ENCODE measurements at regions not wholly inside any gene's neighbourhood (a gene's known extent, or its start where the extent isn't known, plus 50 kb on each side); places are given as distances from the start of the nearest gene placed in this dataset.

DNA sequence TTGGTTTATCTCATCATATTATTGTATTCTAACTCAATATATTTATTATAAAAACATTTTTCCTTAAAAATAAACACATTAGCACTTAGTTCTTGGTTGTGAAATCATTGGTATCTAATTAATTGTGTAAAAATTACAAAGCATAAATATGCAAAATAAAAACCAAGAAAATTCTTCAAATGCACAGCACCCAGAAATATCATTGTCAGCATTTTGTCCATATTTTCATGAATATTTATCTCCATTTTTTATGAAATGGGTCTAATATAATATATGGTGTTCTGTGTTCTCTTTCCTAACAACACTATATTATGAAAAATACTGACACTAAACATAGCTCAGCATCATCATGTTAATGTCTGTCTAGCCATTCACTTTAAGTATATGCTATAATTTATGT is 877.8 kb upstream of the MAP3K7 start:
- Histone ChIP-seq H3K27me3 (ENCODE audit: control insufficient read depth, insufficient read depth, low read length) (no peaks in the 10 kb centered on the region), H3K36me3 (replicated peaks; ENCODE audit: control insufficient read depth, insufficient read depth, low read length) (no peaks in the 10 kb centered on the region), H3K4me3 (ENCODE audit: insufficient read depth, low read depth, low read length) (no peak overlapping the region)
- DNase-seq: no peak

DNA sequence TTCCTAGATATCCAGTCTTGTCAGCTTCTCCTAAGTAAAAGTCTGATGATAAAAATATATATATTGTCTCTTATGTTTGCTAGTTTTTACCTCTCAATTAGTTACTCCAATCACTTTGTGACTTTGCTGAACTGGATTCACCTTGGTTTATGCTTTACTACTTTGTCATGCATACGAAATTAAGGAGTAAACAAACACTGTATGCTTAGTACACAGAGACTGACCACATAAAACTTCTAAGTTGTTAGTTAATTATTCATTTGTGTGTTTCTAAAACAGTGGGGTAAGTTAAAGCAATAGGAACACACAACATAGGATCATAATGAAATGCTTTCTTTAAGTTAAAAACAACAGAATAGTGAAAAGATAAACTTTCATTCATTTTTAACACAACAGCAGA is 877.3 kb upstream of the MAP3K7 start:
- H3K36me3 ChIP-seq (replicated peaks; ENCODE audit: control insufficient read depth, insufficient read depth, low read length): no peaks in the 10 kb centered on the region
- DNase-seq: no peak

DNA sequence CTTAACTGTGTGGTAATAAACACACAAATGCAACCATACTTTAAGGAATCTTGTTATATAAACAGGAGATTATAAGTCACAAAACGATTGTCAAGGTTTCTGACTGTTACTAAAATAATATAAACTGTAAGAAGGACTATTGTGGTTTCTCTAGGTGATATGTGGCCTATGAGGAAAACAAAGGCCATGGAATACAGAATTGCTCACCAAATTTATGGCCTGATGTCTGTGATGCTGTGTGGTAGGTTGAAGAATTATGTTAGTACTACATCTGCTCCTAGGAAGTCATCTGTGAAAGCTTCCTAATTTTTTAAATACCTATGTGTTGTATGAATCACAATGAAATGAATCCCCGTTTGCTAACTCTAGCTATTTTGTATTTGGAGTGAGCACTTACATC is 875.4 kb upstream of the MAP3K7 start:
- H3K36me3 ChIP-seq (replicated peaks; ENCODE audit: control insufficient read depth, insufficient read depth, low read length): no peaks in the 10 kb centered on the region
- DNase-seq: no peak
- no peaks in the 10 kb centered on the region for H3K27me3 ChIP-seq (ENCODE audit: control insufficient read depth, insufficient read depth, low read length)
- H3K4me3 ChIP-seq (ENCODE audit: insufficient read depth, low read depth, low read length): no peak overlapping the region

More for the DNA sequence above, 877.3 kb upstream of the MAP3K7 start:
- Histone ChIP-seq H3K27me3 (ENCODE audit: control insufficient read depth, insufficient read depth, low read length) (no peaks in the 10 kb centered on the region), H3K4me3 (ENCODE audit: insufficient read depth, low read depth, low read length) (no peak overlapping the region)

DNA sequence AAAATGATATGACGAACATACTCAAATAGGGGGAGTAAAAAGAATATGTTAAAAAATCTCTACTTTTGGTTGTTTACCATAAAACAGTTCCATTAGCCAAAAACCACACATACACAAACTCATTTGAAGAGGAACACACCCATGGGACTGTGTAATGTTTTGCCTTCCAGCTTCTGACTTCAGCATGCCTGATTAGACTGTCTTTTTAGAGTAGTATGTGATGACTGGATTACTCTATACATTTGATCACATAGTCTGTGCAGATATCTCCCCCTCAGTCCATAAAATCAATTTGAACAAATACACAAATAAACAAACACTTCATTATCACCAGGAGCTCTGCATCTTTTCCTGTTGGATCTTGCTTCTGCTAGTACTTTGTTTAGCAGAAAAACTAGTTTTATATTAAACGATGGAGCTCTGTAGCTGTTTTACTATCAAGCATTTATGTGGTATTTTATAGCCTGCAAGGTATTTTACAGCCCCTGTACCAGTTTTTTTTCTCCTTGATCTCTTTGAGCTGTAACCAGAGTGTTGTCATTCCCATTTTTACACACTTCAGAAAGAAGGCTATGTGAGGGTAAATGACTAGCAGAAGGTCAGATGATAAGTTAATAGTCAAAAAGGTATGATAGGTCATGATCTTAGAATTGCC is 866.5 kb upstream of the MAP3K7 start:
- H3K4me3 ChIP-seq (ENCODE audit: insufficient read depth, low read depth, low read length): no peak overlapping the region
- no peak for DNase-seq
- H3K27me3 ChIP-seq (ENCODE audit: control insufficient read depth, insufficient read depth, low read length): no peaks in the 10 kb centered on the region
- H3K36me3 ChIP-seq (replicated peaks; ENCODE audit: control insufficient read depth, insufficient read depth, low read length): no peaks in the 10 kb centered on the region

DNA sequence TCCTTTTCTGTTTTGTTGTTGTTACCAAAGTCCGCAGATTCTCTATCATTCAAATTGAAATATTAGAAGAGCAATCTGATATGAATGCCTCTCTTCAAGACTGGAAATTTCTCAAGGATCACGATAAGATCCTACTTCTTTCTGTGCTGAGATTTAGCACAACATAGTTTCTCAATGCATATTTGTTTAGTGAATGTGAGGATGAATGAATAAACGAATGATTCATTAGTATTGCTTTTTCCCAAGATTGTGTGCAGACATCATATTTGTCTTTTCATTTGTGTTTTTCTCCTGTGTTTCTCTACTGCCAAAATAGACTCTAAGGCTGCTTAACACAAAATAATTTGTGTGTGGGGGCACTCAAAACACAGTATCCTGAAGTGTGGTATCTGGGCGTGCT is 862.7 kb upstream of the MAP3K7 start:
- Histone ChIP-seq H3K4me3 (ENCODE audit: insufficient read depth, low read depth, low read length) (no peak overlapping the region), H3K27me3 (ENCODE audit: control insufficient read depth, insufficient read depth, low read length) (no peaks in the 10 kb centered on the region), H3K36me3 (replicated peaks; ENCODE audit: control insufficient read depth, insufficient read depth, low read length) (no peaks in the 10 kb centered on the region)
- no peak for DNase-seq

DNA sequence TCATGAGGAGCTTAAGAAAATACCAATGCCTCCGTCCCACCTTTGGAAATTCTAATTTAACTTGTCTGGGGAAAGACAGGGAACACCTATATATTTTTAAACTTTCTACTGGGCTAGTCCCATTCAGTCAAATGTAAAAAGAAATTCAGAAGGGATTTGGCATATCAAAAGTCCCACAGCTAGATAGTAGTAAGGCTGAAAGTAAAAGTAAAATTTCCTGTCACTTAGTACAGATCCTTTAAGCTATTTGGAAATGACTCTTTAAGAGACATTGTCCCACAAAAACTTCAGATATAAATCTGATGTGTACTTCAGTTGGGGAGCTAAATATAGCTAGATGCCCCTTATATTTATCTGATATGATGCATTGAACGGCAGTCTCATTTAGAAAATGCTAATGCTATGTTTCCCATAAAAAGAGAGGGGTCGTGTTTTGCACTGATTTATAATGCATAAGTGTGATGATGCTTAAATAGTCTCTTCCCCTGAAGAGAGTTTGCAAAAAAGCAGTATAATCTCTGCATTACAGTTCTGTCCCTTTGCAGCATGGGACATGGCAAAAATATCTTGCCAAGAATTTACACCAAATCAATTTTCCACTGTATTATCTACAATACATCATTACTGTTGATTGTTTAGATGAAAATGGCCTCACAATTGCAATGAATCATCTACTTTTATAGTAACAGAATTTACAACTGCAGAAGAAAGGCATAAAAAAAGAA is 860.8 kb upstream of the MAP3K7 start:
- no peaks in the 10 kb centered on the region for H3K36me3 ChIP-seq (replicated peaks; ENCODE audit: control insufficient read depth, insufficient read depth, low read length)
- DNase-seq: no peak
- H3K27me3 ChIP-seq (ENCODE audit: control insufficient read depth, insufficient read depth, low read length): no peaks in the 10 kb centered on the region
- H3K4me3 ChIP-seq (ENCODE audit: insufficient read depth, low read depth, low read length): no peak overlapping the region

DNA sequence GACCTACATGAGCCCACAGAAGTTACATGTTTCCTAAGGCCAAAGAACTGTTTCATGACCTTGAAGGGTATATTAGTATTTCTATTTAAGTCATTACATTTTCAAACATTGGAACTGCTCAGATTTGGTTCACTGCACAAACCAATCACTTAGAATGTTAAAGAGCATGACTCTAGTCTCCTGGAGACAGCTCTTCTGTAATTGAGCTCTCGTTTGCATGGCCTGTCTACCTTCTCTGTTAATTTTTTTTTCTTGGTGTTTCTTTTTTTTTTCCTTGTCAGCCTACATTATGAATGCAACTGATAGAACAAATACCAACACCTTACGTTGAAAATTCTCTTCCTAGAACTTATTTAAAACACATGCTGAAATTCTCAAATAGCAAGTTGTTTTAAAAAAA is 860.2 kb upstream of the MAP3K7 start:
- Histone ChIP-seq H3K4me3 (ENCODE audit: insufficient read depth, low read depth, low read length) (no peak overlapping the region), H3K36me3 (replicated peaks; ENCODE audit: control insufficient read depth, insufficient read depth, low read length) (no peaks in the 10 kb centered on the region), H3K27me3 (ENCODE audit: control insufficient read depth, insufficient read depth, low read length) (no peaks in the 10 kb centered on the region)
- DNase-seq: no peak

DNA sequence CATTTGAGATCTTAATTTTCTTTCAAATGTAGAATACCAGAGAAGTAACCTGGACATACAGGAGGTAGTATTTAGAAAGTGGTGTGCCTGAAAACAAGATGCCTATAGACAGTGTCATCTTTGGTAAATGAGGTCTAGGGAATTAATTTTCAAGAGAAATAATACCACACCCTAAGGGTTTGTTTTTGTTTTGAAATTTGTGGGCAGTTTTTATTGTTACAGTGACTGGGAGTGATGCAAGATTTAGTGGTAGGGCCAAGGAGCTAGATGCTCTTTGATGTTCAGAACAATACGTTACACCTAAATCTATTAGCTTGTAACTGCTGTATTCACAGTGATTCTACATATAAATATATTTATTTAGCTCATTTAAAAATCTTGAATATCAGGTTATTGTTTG is 856.5 kb upstream of the MAP3K7 start:
- H3K27me3 ChIP-seq (ENCODE audit: control insufficient read depth, insufficient read depth, low read length): no peaks in the 10 kb centered on the region
- no peaks in the 10 kb centered on the region for H3K36me3 ChIP-seq (replicated peaks; ENCODE audit: control insufficient read depth, insufficient read depth, low read length)
- DNase-seq: no peak
- no peak overlapping the region for H3K4me3 ChIP-seq (ENCODE audit: insufficient read depth, low read depth, low read length)

DNA sequence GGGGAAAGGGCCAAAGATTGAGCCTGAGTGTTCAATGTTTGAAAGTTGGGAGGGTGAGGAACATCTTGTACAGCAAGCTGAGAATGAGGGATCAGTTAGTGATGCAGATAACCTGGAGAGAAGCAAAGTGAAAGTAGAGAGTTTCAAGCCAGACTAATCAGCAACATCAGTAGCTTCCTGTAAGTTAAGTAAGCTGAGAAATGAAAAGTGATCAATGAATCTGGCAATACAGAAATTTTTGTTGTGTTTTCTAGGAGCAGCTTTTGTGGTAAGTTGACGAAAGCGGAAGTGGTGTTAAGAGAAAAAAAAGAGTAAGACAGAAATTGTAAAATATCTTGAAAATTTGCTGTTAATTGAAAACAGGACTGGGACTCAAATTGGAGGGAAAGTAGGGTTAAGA is 855.5 kb upstream of the MAP3K7 start:
- no peak for DNase-seq
- Histone ChIP-seq H3K27me3 (ENCODE audit: control insufficient read depth, insufficient read depth, low read length) (no peaks in the 10 kb centered on the region), H3K36me3 (replicated peaks; ENCODE audit: control insufficient read depth, insufficient read depth, low read length) (no peaks in the 10 kb centered on the region)

DNA sequence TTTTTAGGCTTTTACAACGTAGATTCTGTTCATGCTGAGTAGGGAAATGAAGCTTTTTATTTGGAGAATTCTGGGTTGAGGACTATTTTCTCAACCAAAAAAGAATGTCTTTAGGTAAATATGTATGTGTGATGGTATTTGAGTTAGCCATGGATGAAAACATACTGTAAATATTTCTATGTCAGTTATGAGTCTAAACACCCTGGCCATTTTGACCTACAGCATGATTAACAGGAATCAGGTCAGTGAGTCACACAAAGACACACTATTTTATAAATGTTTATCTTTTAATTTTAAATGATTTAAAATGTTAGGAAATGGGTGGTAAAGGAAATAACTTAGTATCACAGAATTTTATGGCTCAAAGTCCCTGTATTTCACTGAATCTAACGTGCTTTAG is 851.7 kb upstream of the MAP3K7 start:
- Histone ChIP-seq H3K4me3 (ENCODE audit: insufficient read depth, low read depth, low read length) (no peak overlapping the region), H3K36me3 (replicated peaks; ENCODE audit: control insufficient read depth, insufficient read depth, low read length) (no peaks in the 10 kb centered on the region), H3K27me3 (ENCODE audit: control insufficient read depth, insufficient read depth, low read length) (no peaks in the 10 kb centered on the region)
- DNase-seq: no peak

More for the DNA sequence above, 855.5 kb upstream of the MAP3K7 start:
- H3K4me3 ChIP-seq (ENCODE audit: insufficient read depth, low read depth, low read length): no peak overlapping the region

DNA sequence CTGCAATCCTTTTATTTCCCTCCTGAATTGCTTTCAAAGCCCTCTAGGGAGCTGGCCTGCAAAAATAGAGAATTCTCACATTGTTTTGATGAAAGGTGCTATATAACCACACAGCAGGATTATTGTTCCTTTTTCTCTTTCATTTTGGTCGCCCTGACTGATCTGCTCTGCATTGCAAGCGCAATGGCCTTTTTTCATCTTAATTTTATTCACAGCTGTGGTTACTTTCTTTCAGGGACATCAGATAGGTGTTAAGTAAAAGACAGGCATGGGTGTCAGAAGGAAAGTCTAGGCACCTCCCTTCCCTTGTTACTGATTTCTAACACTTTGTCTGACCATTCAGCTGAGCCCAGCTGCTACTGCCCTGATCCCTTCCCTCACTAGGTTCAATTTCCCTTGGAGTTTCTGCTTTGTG is 850.5 kb upstream of the MAP3K7 start:
- H3K27me3 ChIP-seq (ENCODE audit: control insufficient read depth, insufficient read depth, low read length): no peaks in the 10 kb centered on the region
- no peak overlapping the region for H3K4me3 ChIP-seq (ENCODE audit: insufficient read depth, low read depth, low read length)
- DNase-seq: peak; percentile 11
- H3K36me3 ChIP-seq (replicated peaks; ENCODE audit: control insufficient read depth, insufficient read depth, low read length): no peaks in the 10 kb centered on the region

DNA sequence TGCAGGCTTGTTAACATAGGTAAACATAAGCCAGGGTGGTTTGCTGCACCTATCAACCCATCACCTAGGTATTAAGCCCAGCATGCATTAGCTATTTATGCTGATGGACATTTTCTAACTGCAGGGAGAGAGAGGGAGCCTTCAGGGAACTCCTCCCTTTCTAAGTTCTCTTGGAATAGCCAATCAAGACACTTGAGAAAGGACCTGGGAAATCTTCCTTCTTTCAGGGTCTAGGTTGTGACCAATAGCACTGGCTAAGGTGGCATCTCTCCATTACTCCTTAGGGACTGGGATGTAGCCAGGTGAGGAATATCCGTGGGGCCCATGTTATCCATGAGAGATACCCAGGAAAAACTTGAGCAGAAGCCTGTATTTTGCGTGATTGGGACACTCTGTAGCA is 849.6 kb upstream of the MAP3K7 start:
- no peaks in the 10 kb centered on the region for H3K36me3 ChIP-seq (replicated peaks; ENCODE audit: control insufficient read depth, insufficient read depth, low read length)
- H3K4me3 ChIP-seq (ENCODE audit: insufficient read depth, low read depth, low read length): no peak overlapping the region
- no peaks in the 10 kb centered on the region for H3K27me3 ChIP-seq (ENCODE audit: control insufficient read depth, insufficient read depth, low read length)
- no peak for DNase-seq

DNA sequence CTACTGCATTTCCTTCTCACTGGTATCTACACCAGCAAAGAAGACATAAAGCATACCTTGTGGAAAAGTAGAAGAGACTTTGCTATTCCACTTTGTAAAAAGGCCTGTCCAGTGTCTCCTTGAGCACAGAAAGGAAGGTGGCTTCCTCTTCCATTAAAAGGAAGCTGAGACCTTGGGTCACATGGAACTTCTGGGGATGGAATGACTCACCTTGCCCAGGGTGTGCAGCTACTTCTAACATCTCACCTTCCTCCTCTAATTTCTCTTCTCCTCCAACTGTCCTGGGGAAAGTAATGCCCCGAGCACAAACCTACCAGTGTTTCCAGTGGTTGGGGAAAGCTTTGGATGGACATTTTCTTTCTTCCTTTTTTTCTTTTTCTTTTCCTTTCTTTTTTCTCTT is 848.8 kb upstream of the MAP3K7 start:
- Histone ChIP-seq H3K27me3 (ENCODE audit: control insufficient read depth, insufficient read depth, low read length) (no peaks in the 10 kb centered on the region), H3K36me3 (replicated peaks; ENCODE audit: control insufficient read depth, insufficient read depth, low read length) (no peaks in the 10 kb centered on the region), H3K4me3 (ENCODE audit: insufficient read depth, low read depth, low read length) (no peak overlapping the region)
- no peak for DNase-seq

DNA sequence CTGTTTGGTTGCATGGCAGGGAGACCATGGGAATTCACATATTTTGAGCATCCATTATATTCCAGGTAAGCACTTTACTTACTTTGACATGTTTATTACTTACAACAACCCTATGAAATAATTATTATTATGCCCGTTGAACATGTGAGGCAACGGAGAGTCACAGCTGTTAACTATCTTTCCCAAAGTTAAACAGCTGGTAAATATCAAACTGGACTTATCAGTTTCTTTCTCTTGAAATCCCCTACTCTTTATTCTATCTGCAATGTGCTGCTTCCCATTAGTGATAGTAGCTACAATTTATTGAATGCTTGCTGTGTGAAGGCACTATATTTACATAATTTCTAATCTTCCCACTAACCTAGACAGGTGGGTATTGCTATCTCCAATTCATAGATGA is 847.7 kb upstream of the MAP3K7 start:
- H3K4me3 ChIP-seq (ENCODE audit: insufficient read depth, low read depth, low read length): no peak overlapping the region
- DNase-seq: no peak
- no peaks in the 10 kb centered on the region for H3K27me3 ChIP-seq (ENCODE audit: control insufficient read depth, insufficient read depth, low read length)
- no peaks in the 10 kb centered on the region for H3K36me3 ChIP-seq (replicated peaks; ENCODE audit: control insufficient read depth, insufficient read depth, low read length)

DNA sequence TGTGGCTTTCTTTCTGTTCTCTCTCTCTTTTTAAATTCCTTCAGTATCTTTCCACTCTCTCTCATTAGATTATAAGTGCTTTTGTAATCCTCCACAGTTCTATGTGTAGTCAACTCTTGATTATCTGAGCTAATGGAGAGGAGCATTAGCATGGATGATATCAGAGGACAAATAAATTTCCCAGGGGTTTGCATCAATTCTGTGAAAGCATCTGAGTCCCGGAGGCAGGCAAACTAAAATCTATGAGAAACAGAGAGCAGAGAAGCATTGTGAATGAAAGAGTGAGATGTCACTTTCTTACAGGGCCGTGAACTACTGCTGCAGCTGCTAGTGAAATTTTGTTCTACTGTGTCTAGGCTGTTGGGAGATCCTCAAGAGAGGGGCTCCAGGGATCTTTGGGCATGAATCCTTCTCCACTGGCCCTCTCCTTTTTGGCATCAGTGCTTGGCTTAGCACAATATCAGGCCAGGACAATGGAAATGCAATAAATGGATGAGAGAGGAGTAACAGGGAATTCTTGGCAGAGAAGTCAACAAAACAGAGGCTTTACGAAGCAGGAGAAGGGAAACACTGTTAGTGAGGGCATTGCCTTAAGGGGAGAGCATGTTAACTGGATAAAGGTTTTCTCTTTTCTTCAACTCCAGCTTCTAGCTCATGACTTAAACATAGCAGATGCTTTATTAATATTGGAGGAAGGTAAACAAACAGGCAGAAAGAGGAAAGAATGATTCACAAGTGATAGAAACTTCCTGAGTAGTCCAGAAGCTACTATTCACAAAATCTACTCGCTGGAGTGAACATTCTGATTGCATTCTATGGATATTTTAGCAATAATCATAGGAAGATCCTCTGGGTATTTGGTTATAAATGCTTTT is 847.0 kb upstream of the MAP3K7 start:
- DNase-seq: no peak
- Histone ChIP-seq H3K36me3 (replicated peaks; ENCODE audit: control insufficient read depth, insufficient read depth, low read length) (no peaks in the 10 kb centered on the region), H3K4me3 (ENCODE audit: insufficient read depth, low read depth, low read length) (no peak overlapping the region), H3K27me3 (ENCODE audit: control insufficient read depth, insufficient read depth, low read length) (no peaks in the 10 kb centered on the region)
